HCT116 (cell line): ENCODE measurements at regions not wholly inside any gene's neighbourhood (a gene's known extent, or its start where the extent isn't known, plus 50 kb on each side); places are given as distances from the start of the nearest gene placed in this dataset.

Experiments
- ATAC-seq: fragments of 200-7000 bp; cut with Tn5 transposase; 2 replicates; pipeline ENCODE4 v1.9.1; 2020; ENCODE audit warnings: mild to moderate bottlenecking, moderate library complexity
- BruUV-seq: library from RNA; stranded (reverse); fragments of 400-500 nt; replicated peaks from 2 replicates; lab custom pipeline; 2021; lab: Mats Ljungman, UMichigan
- CTCF ChIA-PET: fragments of 300-600 bp; sonication (Branson Sonifier 250); formaldehyde crosslinking; loops from one replicate; lab custom pipeline; 2021; ENCODE audit warnings: antibody characterized with exemption; lab: Charles Lee
- POLR2A ChIA-PET: fragments of 300-600, 350-600 bp; sonication (Branson Sonifier 250); formaldehyde crosslinking; loops from one replicate; lab custom pipeline; 2021; ENCODE audit warnings: antibody characterized with exemption; lab: Charles Lee
- RAD21 ChIA-PET, 2 experiments: fragments of 300-600 bp; sonication (Branson Sonifier 250); formaldehyde crosslinking; loops; one replicate each; lab custom pipeline; 2023; ENCODE audit warnings: low total read pairs in 2 of 2; ENCODE audit not compliant: uncharacterized antibody in 2 of 2, unreplicated experiment in 2 of 2, low non-redundant PET in 1 of 2; lab: Charles Lee
- DNase-seq: peaks from one replicate; pipeline ENCODE4 v3.0.0-alpha.2; 2010; ENCODE audit warnings: low read depth, low spot score
- H2AFZ ChIP-seq: fragments of 200-600 bp; shearing (Covaris generic), sonication (generic); 2 replicates; pipeline ENCODE4 v1.6.1; 2017; ENCODE audit warnings: low read depth, mixed run types, mixed read lengths, antibody characterized with exemption, low read length; ENCODE audit not compliant: poor library complexity, severe bottlenecking
- H3K27ac ChIP-seq: 2 replicates; pipeline ENCODE4 v1.5.1; 2012; ENCODE audit warnings: low read depth, low read length
- H3K27me3 ChIP-seq: fragments of 200-600 bp; sonication (generic); 2 replicates; pipeline ENCODE4 v1.6.1; 2016; ENCODE audit warnings: mixed run types, low read length, mixed read lengths; ENCODE audit not compliant: insufficient read depth
- H3K36me3 ChIP-seq, 2 experiments: fragments of 200-500 bp in 1 of 2; fragments of 200-600 bp in 1 of 2; sonication (Bioruptor generic) in 1 of 2; sonication (generic) in 1 of 2; 2 replicates each; pipeline versions ENCODE4 v1.5.1 to v1.6.1; 2014 to 2016; ENCODE audit warnings: low read length in 2 of 2, inconsistent platforms in 1 of 2, mixed read lengths in 1 of 2, mixed run types in 1 of 2; ENCODE audit not compliant: insufficient read depth in 2 of 2, control insufficient read depth in 1 of 2
- H3K4me1 ChIP-seq, 2 experiments: fragments of 200-600 bp in 1 of 2; sonication (generic) in 1 of 2; 2 replicates each; pipeline versions ENCODE4 v1.5.1 to v1.6.1; 2012 to 2017; ENCODE audit warnings: low read length in 2 of 2, inconsistent platforms in 1 of 2, mild to moderate bottlenecking in 1 of 2, mixed read lengths in 1 of 2, mixed run types in 1 of 2, moderate library complexity in 1 of 2; ENCODE audit not compliant: insufficient read depth in 2 of 2, control insufficient read depth in 1 of 2
- H3K4me2 ChIP-seq: fragments of 200-600 bp; sonication (generic); 2 replicates; pipeline ENCODE4 v1.6.1; 2017; ENCODE audit warnings: mixed run types, low read length, mixed read lengths
- H3K4me3 ChIP-seq, 2 experiments: fragments of 200-600 bp in 1 of 2; sonication (generic) in 1 of 2; replicated peaks in 1 of 2; 2 replicates each; pipeline ENCODE4 v1.5.1; 2011 to 2016; ENCODE audit warnings: low read length in 2 of 2, control low read depth in 1 of 2, low read depth in 1 of 2, mild to moderate bottlenecking in 1 of 2, mixed read lengths in 1 of 2, mixed run types in 1 of 2
- H3K79me2 ChIP-seq: fragments of 200-600 bp; sonication (generic); 2 replicates; pipeline ENCODE4 v1.6.1; 2017; ENCODE audit warnings: mild to moderate bottlenecking, mixed run types, low read length, moderate library complexity, mixed read lengths; ENCODE audit not compliant: insufficient read depth
- H3K9ac ChIP-seq: fragments of 200-600 bp; sonication (generic); 2 replicates; pipeline ENCODE4 v1.6.1; 2016; ENCODE audit warnings: low read length, mixed read lengths
- H3K9me2 ChIP-seq: fragments of 200-600 bp; sonication (generic), shearing (Covaris generic); 2 replicates; pipeline ENCODE4 v1.6.1; 2017; ENCODE audit warnings: mixed run types, mild to moderate bottlenecking, moderate library complexity; ENCODE audit not compliant: insufficient read depth
- H3K9me3 ChIP-seq, 2 experiments: fragments of 200-500 bp in 1 of 2; fragments of 200-600 bp in 1 of 2; sonication (Bioruptor generic) in 1 of 2; sonication (generic) in 1 of 2; 2 replicates each; pipeline ENCODE4 v1.6.1; 2014 to 2017; ENCODE audit warnings: low read length in 2 of 2, mixed read lengths in 2 of 2, inconsistent platforms in 1 of 2, low read depth in 1 of 2, mild to moderate bottlenecking in 1 of 2, mixed run types in 1 of 2, moderate library complexity in 1 of 2; ENCODE audit not compliant: control insufficient read depth in 1 of 2, insufficient read depth in 1 of 2
- H4K20me1 ChIP-seq: fragments of 200-600 bp; sonication (generic), shearing (Covaris generic); 2 replicates; pipeline ENCODE4 v1.6.1; 2017; ENCODE audit warnings: mixed run types, mild to moderate bottlenecking, moderate library complexity; ENCODE audit not compliant: insufficient read depth
- CTCF ChIP-seq, 3 experiments: fragments of 200-600 bp in 1 of 3; sonication (generic) in 1 of 3; IDR thresholded peaks in 2 of 3; conservative IDR thresholded peaks in 1 of 3; 2 replicates each; pipeline ENCODE4 v1.5.1; 2012 to 2017; ENCODE audit warnings: low read depth in 2 of 3, low read length in 2 of 3, antibody characterized with exemption in 1 of 3, borderline replicate concordance in 1 of 3, control low read depth in 1 of 3, mild to moderate bottlenecking in 1 of 3, mixed read lengths in 1 of 3, mixed run types in 1 of 3, moderate library complexity in 1 of 3; ENCODE audit not compliant: insufficient read depth in 1 of 3
- EGR1 ChIP-seq: IDR thresholded peaks from 2 replicates; pipeline ENCODE4 v1.6.1; 2012; ENCODE audit warnings: low read depth
- ELF1 ChIP-seq: IDR thresholded peaks from 2 replicates; pipeline ENCODE4 v1.6.1; 2012; ENCODE audit warnings: low read depth, borderline replicate concordance
- EZH2 ChIP-seq: fragments of 200-600 bp; sonication (generic); IDR thresholded peaks from 2 replicates; pipeline ENCODE4 v1.6.1; 2017; ENCODE audit warnings: antibody characterized with exemption, mixed run types
- FOSL1 ChIP-seq: IDR thresholded peaks from 2 replicates; pipeline ENCODE4 v1.6.1; 2012; ENCODE audit warnings: low read depth
- POLR2A ChIP-seq: IDR thresholded peaks from 2 replicates; pipeline ENCODE4 v1.7.0; 2011; ENCODE audit warnings: borderline replicate concordance; ENCODE audit not compliant: insufficient read depth, insufficient read length; ENCODE audit errors: extremely low read depth
- POLR2AphosphoS5 ChIP-seq: IDR thresholded peaks from 2 replicates; pipeline ENCODE4 v1.6.1; 2011; ENCODE audit warnings: mild to moderate bottlenecking, low read depth, low read length, moderate library complexity
- REST ChIP-seq: IDR thresholded peaks from 2 replicates; pipeline ENCODE4 v1.6.1; 2012; ENCODE audit warnings: low read depth
- SIN3A ChIP-seq: IDR thresholded peaks from 2 replicates; pipeline ENCODE4 v1.6.1; 2012; ENCODE audit warnings: low read depth
- SRF ChIP-seq: IDR thresholded peaks from 2 replicates; pipeline ENCODE4 v1.6.1; 2012; ENCODE audit warnings: low read depth
- TCF7L2 ChIP-seq: IDR thresholded peaks from 2 replicates; pipeline ENCODE4 v1.7.0; 2011; ENCODE audit warnings: borderline replicate concordance, inconsistent platforms; ENCODE audit not compliant: insufficient read depth, insufficient read length; ENCODE audit errors: extremely low read depth
- ZFX ChIP-seq: fragments of 450-650 bp; IDR thresholded peaks from 2 replicates; pipeline ENCODE4 v1.6.1; 2017
- intact Hi-C: fragments of 100-400 bp; cut with micrococcal nuclease; formaldehyde crosslinking; loops from 2 replicates; pipeline ENCODE4 v1.10.0; 2022

GRCh38 chr5:98498028-98498427 is 275.4 kb upstream of the RGMB start:
- no peak overlapping the region for H2AFZ ChIP-seq
- H3K9ac ChIP-seq: no peak overlapping the region
- H3K27ac ChIP-seq: no peak overlapping the region
- no peaks in the 10 kb centered on the region for H3K9me2 ChIP-seq
- H3K4me2 ChIP-seq: no peak overlapping the region
- no peaks in the 10 kb centered on the region for H3K27me3 ChIP-seq
- TF ChIP-seq POLR2A (no peak), EZH2 (no peak), ZFX (no peak), CTCF (IDR thresholded peaks at IDR 0.05 in 2 of 3, conservative IDR thresholded peaks at IDR 0.05 in 1 of 3; ENCODE audit: borderline replicate concordance in 1 of 3, insufficient read depth in 1 of 3, low read depth in 2 of 3, low read length in 2 of 3) (no peak), REST (no peak), ELF1 (no peak), FOSL1 (no peak), SIN3A (no peak), TCF7L2 (no peak), POLR2AphosphoS5 (no peak), EGR1 (no peak), SRF (no peak)
- ChIA-PET CTCF (no interaction called here), RAD21 (no interaction called here), POLR2A (no interaction called here)
- ATAC-seq (no peak), DNase-seq (no peak)
- H3K36me3 ChIP-seq: no peaks in the 10 kb centered on the region
- H3K4me1 ChIP-seq: no peaks in the 10 kb centered on the region
- no TSS peak for BruUV-seq
- no peaks in the 10 kb centered on the region for H3K79me2 ChIP-seq
- intact Hi-C loops: no loop called here
- no peaks in the 10 kb centered on the region for H3K9me3 ChIP-seq
- no peak overlapping the region for H3K4me3 ChIP-seq
- no peaks in the 10 kb centered on the region for H4K20me1 ChIP-seq
